GM19397 (cell line): ENCODE measurements at regions not wholly inside any gene's neighbourhood (a gene's known extent, or its start where the extent isn't known, plus 50 kb on each side); places are given as distances from the start of the nearest gene placed in this dataset.

Experiments used
- ATAC-seq: cut with Tn5 transposase; IDR thresholded peaks from one replicate; pipeline ENCODE4 v1.9.1; 2021; ENCODE audit warnings: mild to moderate bottlenecking, moderate library complexity; ENCODE audit not compliant: unreplicated experiment

- no peak for ATAC-seq
These were observed 57.1 kb upstream of the ATG10 start for GRCh38 chr5:81914696-81915095.

- ATAC-seq, result no peak
These were observed 58.9 kb upstream of the ATG10 start for GRCh38 chr5:81912933-81913332.

- ATAC-seq, result peak; percentile 72
These were observed 62.1 kb upstream of the ATG10 start for GRCh38 chr5:81909677-81910076.

- ATAC-seq, result no peak
These were observed 63.1 kb upstream of the ATG10 start for GRCh38 chr5:81908771-81909170.

DNA sequence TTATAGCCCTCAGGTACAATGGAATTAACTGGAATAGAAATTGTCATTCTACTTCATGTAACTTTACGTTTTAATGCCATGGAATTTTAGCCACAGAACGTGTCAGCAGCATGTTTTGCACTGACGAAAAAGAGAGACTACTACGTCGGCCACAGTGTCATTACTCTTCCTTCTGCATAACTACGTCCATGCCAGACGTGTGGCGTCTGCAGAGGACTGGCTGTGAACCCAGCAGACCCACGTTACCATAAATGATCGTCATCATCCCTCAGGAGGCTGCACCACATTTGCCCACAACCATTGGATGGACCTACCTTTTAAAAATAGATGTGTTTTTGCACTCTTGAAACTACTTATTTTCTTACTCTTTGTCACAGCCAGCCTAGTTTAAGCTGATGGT lies 63.8 kb upstream of the ATG10 start:
- ATAC-seq, result no peak

- ATAC-seq, result no peak
These were observed 64.7 kb upstream of the ATG10 start for GRCh38 chr5:81907012-81907635.

GRCh38 chr5:81906086-81906485 lies 65.7 kb upstream of the ATG10 start:
- ATAC-seq, result no peak

GRCh38 chr5:81904861-81905260 lies 67.0 kb upstream of the ATG10 start:
- ATAC-seq, result no peak

DNA sequence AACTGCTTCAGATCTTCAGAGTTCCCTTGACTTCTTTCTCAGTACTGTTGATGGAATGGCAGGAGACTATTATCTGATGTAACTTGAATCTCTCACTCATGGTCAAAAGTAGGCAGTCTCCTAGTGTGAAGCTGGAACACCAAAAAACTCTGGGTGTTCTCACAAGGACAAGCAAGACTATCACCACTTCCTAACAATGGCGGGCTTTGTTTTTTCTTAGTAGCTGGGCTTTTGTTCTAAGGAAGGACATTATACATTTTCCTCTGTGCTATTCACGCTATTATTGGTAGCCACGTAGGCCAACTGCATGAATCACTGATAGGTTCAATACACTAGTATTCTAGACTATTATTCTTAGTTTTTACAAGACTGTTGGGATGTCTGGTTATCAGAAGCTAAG lies 67.7 kb upstream of the ATG10 start:
- ATAC-seq, result no peak

- no peak for ATAC-seq
These were observed 70.2 kb upstream of the ATG10 start for GRCh38 chr5:81901586-81901985.

DNA sequence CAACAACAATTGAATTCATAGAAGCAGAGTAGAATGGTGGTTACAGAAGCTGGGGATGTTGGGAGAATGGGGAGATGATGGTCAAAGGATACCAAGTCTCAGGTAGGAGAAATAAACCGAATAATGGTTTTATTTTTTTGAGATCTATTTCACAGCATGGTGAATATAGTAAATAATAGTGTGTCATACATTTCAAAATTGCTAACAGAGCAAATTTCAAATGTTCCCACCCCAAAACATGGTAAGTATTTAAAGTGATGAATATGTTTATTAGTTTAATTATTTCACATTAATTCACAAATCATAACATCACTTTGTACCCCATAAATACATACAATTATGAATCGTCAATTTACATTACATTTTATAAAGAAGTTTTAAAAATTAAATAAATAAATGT lies 72.7 kb upstream of the ATG10 start:
- ATAC-seq, result no peak

DNA sequence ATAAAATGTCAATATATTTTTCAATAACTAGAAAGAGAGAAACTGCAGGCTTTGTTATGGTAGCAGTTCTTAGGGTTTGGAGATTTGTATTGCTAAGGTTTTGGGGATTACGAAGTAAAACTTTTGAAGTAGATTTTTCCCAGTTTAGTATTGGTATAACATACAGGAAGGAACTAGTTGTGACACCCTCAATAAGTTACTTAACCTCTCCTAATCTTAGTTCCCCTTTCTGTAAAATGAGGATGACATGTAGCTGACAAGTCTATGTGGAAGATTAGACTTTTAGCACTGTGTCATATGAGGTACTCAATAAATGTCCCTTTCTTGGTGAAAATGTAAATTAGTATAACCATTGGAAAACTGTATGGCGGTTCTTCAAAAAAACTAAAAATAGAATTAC lies 73.4 kb upstream of the ATG10 start:
- ATAC-seq, result no peak

DNA sequence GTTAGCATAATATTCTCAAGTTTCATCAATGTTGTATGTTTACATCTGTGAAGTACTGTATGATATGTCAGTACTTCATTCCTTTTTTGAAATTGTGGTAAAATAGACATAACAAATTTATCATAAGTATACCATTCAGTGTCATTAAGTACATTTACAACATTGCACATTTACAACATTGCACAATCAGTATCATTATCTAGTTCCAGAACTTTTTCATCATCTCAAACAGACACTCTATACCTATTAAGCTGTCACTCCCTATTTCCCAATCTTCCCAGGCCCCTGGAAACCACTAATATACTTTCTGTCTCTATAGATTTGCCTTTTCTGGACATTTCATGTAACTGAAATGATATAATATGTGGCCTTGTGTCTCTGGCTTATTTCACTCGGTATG lies 75.1 kb upstream of the ATG10 start:
- ATAC-seq, result no peak

- ATAC-seq, result no peak
These were observed 76.5 kb upstream of the ATG10 start for GRCh38 chr5:81895307-81895706.

DNA sequence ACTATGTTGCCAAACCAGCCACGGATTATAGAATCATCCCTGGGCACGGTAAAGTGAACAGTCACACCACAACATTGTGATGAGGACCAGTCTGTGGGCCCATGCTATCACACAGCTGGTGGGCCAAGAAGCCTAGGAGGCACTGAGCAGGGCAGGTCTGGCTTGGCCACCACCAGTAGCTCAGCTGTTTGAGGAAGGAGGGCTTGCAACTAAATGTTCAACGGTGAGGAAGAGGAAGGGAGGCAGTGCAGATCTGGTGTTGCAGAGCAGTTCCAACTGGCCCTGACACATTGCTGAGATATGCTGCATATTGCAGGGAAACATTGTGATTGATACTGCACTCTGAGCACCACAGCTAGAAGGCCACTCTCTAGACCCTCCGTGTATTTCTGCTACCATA lies 77.9 kb upstream of the ATG10 start:
- ATAC-seq, result no peak

- ATAC-seq, result no peak
These were observed 87.0 kb upstream of the ATG10 start for GRCh38 chr5:81884871-81885270.

- no peak for ATAC-seq
These were observed 88.5 kb upstream of the ATG10 start for GRCh38 chr5:81883371-81883770.

DNA sequence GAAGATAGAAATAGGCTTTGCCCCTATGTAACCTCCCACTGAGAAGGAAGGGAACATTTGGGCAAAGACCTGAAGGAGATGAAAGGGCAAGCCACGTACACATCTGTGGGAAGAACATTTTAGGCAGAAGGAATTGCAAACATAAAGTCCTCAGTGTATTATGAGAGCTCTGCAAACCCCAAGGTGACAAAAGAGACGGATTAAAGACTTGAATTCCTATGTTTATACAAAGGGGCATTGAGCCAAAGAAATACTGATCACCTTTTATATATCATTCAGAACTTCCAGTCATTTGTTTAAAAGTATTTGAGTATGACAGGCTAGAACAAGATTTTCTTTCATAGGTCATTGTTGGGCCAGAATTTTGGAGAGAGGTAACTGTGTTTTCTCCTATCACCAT lies 90.2 kb upstream of the ATG10 start:
- ATAC-seq, result no peak

DNA sequence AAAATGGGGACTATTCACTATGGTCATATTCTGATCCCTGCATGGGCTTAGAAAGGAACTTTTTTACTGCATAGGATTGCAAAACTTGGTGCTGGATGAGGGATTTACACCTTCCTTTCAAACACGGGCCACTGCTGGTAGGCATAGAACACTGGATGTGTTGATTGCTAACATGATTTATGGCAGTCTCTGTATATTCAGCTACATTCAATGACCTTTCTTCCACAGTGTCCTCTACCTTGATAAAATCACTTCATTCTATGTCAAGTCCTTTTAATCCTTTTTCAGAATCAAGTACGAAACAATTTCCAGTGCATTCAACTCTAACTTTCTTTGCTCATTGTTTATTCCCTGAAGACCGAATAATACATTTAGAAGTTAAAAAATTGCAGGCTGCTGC lies 91.9 kb upstream of the ATG10 start:
- ATAC-seq, result no peak

GRCh38 chr5:81878333-81878732 lies 93.5 kb upstream of the ATG10 start:
- no peak for ATAC-seq

DNA sequence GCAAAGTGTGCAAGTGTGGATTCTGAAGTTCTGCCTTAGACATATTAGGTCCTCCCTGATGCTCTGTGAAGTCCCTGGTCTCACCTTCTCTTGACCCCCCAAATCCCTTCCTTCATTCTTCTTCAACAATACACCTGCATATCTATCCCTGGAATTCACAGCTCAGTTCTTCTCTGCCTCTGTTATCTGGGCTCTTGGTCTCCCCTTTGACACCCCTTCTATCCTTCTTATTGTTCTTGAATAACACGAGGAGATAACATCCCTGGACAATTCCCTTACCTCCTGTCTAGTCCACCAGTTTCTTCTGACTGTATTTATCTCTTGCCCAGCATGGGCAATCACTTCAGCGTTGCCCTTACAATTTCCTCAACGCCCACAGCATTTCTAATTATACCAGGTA lies 104.8 kb upstream of the ATG10 start:
- no peak for ATAC-seq

GRCh38 chr5:81860778-81861177 lies 109.9 kb upstream of the SSBP2 start:
- no peak for ATAC-seq

DNA sequence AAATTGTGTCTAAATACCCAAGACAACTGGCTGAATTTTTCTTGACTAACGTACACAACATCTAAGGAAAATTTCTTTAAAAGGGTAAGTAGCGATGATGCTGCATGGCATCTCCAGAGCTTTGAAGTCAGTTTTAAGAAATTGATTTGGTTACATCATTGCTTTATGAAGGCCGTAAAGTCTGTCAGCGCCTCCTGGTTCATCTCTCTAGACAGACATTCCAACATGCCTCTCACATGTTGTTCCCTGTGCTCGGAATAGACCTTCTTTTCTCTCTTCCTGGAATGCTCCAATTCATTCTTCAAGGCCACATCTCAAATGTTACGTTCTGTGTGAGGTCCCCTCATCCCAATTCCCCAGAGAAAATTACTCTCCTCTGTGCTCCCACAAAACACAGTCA lies 108.7 kb upstream of the SSBP2 start:
- no peak for ATAC-seq
